MM.1S (cell line): ENCODE measurements at regions not wholly inside any gene's neighbourhood (a gene's known extent, or its start where the extent isn't known, plus 50 kb on each side); places are given as distances from the start of the nearest gene placed in this dataset.

ENCODE experiments used
- CTCF ChIP-seq: fragments of 300-600 bp; sonication (generic); IDR thresholded peaks from 2 replicates; pipeline ENCODE4 v1.5.1; 2016; ENCODE audit warnings: antibody characterized with exemption, low read length, mixed read lengths
- EZH2 ChIP-seq: fragments of 300-600 bp; sonication (generic); optimal IDR thresholded peaks from 2 replicates; pipeline ENCODE3; 2017; ENCODE audit warnings: low read depth, mild to moderate bottlenecking, antibody characterized with exemption, low read length, mixed read lengths
- EZH2phosphoT487 ChIP-seq: fragments of 300-600 bp; sonication (generic); IDR thresholded peaks from 2 replicates; pipeline ENCODE4 v1.6.1; 2018; ENCODE audit warnings: antibody characterized with exemption, low read length

GRCh38 chr13:111061358-111062045 is 53.6 kb upstream of the ARHGEF7 start:
- TF ChIP-seq CTCF: no peak
- TF ChIP-seq EZH2: no peak
- TF ChIP-seq EZH2phosphoT487: no peak
